ENCODE measurements at regions not wholly inside any gene's neighbourhood (a gene's known extent, or its start where the extent isn't known, plus 50 kb on each side); places are given as distances from the start of the nearest gene placed in this dataset.

DNA sequence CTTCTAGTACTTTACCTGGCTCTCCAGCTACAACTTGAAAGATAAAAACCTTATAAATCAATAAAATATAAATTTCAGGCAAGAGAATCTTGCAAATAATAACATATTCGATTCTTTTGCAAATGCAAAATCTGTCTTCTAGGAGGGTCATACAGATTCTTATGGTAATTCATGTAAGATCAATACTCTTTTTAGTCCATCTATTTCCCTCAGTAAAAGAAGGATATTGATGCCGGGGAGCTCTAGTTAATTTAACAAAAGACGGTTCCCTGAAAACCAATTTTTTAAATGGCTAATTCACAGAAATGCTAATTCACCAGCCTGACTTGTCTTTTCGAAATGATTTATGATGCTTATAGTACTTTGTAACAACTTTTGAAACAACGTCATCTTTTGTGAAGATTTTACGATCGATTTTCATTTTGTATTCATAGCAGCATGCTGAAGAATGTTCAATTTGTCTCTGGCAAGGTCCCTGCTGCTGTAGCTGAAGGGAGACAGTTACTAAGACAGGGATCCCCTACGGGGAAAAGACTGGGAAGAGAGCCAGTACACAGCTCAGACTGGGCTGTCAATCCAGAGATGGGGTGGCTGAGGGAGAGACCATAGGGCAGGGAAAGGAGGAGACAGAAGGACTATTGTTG is 90.6 kb upstream of the SPAG17 start:
- ATAC-seq (ENCODE audit: poor library complexity) (no peak), DNase-seq (no peak)
- intact Hi-C loops (cut with DNase I), result no loop called here

DNA sequence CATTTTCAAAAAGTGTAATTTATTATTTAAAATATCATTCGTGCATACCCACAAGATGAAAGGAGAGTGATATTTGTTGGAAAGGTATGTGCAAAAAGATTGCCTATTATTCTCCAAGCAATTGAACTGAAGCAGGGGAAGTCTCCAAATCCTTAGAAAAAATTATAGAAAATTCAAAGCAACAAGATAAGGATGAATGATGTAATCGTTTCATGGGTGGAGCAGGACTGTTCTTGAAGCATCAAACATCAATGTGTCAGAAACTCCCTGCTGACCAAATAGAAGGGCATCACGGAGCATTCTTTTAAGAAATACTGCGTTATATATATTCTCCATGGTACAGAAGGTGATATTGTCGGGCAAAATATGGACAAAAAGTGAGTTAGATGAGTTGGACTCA is 87.9 kb upstream of the SPAG17 start:
- intact Hi-C loops (cut with DNase I), result no loop called here
- DNase-seq (no peak), ATAC-seq (ENCODE audit: poor library complexity) (no peak)

DNA sequence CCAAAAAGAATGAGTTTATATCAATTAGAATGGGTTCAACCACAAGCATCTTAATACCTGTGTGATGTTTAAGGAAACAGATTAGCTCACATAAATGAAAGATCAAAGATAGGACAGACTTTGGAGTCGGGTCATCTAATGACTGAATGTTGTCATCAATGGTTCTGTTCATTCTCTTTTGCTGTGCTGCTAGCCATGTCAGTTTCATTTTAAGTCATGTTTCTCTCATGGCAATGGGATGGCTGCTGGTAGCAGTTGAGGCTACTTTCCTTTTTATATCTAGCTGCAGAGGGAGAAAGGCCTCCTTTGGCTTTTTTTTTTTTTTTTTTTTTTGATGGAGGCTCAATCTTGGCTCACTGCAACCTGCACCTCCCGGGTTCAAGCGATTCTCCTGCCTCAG is 86.9 kb upstream of the SPAG17 start:
- no peak for DNase-seq
- intact Hi-C loops (cut with DNase I), result no loop called here
- no peak for ATAC-seq (ENCODE audit: poor library complexity)

DNA sequence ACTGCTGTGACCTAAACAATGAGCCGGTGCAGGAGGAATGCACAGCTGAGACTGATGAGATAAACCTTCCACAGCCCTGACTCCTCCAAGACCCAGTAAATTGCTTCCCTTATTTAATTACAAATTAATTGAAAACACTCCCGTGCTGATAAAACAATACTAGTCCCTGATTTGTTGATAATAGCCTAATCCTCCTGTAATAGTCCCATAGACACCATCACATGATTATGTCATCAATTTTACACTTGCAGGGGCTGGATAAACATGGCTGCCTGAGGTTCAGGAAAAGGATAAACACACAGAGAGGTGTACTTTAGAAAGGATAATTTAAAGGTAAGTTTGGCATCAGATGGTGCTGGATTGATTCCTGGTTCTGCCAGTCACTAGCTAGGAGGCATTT is 84.6 kb upstream of the SPAG17 start:
- DNase-seq (no peak), ATAC-seq (ENCODE audit: poor library complexity) (no peak)
- intact Hi-C loops (cut with DNase I), result no loop called here

DNA sequence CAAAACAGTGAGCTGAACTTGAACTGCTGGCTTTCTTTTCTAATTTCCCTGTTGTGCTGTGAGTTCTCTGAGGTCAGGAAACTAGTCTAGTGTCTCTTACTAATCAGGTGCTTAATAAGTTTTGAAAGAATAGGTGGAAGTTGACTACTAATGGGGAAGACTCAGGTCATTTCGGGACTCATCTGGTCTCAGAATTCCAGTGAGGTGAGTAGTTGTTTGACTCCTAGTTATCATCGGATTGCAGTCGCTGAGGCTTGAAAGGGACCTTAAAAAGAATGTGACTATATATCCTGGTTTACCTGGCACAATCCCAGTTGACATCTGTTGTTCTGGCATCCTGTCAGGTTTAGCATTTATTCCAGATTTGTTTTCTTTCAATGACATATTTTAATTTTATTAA is 81.4 kb upstream of the SPAG17 start:
- ATAC-seq (ENCODE audit: poor library complexity) (no peak), DNase-seq (no peak)
- intact Hi-C loops (cut with DNase I), result no loop called here

DNA sequence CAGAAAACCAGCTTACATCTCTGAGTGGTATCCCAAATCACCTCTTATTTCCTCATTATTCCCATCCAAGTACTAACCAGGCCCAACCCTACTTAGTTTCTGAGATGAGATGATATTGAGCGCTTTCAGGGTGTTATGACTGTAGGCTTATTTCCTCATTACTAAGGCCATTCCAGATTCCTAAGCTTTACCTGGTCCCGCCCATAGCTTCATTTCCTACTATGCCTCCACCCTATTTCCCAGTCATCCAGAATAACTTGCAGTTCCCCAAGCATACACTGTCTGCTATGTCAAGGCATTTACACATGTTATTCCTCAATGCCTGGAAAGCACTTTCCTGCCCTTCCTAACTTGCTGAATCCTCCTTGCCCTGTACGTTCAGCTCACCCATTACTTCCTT is 79.3 kb upstream of the SPAG17 start:
- intact Hi-C loops (cut with DNase I), result no loop called here
- no peak for DNase-seq
- no peak for ATAC-seq (ENCODE audit: poor library complexity)

DNA sequence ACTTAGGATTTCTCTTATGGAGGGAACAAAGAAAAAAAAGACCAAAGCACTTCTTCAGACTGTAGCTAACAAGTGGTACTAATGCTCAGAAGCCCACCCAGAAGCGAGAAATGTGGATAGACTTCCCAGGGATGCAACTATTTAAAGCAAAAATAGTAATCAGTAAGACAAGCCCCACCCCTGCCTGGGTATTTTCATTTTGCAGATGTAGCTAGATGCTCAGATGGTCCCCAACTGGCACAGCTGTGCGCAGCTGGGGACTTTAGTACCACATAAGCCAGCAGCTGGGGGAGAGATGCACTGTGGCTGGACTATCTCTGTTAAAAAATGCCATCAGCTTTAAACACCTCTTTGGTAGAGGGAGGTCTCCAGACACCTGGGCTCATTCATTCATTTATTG is 77.8 kb upstream of the SPAG17 start:
- no peak for DNase-seq
- intact Hi-C loops (cut with DNase I), result no loop called here
- ATAC-seq (ENCODE audit: poor library complexity), result no peak

DNA sequence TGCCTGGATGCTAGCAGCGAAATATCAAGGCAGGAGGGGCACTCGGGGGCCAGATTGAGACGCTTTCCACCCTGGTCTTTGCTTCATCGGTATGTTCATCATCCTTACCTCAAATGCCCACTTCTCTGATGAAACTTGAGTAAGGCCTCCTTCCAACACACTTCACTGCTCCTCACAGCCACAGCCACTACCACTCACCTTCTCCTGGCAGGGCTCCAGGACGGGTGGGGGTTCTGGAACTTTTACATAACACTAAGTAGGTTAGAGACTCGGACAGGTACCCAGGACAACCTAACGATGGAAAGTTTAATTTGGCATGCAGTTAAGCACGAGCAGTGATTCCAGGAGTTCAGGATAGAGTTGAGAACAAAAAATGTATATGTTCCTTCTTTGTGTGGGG is 73.9 kb upstream of the SPAG17 start:
- ATAC-seq (ENCODE audit: poor library complexity) (no peak), DNase-seq (no peak)
- intact Hi-C loops (cut with DNase I), result no loop called here

DNA sequence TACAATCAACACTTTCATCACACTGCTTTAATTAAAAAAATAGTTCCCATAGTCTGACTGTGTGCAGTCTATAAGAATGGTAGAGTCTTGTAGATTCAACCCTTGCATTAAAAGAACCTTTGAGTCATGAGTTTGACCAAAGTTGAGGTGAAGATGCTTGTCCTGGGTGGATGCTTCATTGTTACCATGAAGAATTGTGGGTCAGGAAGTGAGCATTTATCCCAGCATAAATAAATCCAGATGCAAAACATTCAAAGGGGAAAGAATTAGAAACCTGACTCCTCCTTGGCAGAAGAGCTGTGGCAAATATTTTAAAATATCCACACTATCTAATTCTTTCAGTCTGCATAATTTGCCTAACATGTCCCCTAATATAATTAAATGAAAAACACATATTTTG is 72.9 kb upstream of the SPAG17 start:
- DNase-seq, result no peak
- ATAC-seq (ENCODE audit: poor library complexity), result no peak
- intact Hi-C loops (cut with DNase I), result no loop called here

DNA sequence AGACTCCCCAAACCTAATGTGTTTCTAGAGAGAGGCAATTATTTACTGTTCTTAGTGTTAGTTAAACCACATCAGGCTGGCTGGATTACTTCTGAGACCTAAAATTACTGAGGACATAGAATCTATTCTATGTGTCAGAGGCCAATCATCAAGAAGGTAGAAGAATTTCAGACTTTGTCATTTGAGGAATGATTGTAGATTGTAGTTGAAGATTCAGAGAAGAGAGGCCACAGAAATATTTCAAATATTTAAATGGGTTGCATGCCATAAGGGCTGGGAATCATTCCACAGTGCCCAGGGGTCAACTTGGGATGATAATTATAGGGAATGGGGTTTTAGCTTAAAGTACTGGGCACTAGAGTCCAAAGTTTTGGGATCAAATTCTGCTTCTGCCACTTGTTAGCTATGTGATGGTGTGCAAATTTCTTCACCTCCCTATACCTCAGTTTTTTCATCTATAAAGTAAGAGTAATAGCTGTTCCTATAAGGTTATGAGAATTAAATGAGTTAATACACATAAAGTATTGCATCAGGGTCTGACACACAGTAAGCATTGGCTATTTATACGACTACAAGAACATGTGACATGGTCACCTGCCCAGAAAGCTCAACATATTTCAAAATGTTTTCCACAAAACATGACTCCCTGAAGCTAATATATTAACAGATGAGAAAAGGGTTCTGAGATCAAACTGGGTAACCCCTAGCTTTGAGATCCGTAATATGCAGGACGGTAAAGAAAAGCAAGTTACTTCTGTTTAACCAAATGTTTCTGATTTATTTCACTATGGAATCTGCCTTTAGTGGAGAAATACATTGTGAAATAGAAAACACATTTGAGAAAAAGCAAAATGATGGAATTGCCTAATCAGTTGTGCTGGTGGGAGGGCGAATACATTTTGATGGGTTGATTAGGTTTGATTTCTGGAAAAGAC is 69.7 kb upstream of the SPAG17 start:
- ATAC-seq (ENCODE audit: poor library complexity) (no peak), DNase-seq (no peak)
- intact Hi-C loops (cut with DNase I), result no loop called here

DNA sequence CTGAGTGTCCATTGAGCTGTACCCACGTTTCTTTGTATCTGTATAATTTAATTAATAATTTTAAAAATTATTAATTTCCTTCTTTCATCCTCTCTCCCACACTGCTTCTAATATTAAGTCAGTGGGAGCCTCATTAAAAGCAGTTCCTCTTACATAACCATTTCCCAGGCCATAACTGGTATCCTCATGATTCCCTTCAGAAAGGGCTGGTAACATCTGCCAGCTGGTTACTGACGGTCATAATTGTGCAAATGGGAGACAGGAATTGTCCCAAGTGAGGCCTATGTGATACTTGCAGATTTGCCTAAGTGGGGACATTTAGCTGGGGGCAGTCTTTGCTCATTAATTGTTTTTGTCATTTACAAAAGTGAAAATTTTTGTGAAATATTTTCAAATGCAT is 69.0 kb upstream of the SPAG17 start:
- intact Hi-C loops (cut with DNase I), result no loop called here
- DNase-seq, result no peak
- no peak for ATAC-seq (ENCODE audit: poor library complexity)

DNA sequence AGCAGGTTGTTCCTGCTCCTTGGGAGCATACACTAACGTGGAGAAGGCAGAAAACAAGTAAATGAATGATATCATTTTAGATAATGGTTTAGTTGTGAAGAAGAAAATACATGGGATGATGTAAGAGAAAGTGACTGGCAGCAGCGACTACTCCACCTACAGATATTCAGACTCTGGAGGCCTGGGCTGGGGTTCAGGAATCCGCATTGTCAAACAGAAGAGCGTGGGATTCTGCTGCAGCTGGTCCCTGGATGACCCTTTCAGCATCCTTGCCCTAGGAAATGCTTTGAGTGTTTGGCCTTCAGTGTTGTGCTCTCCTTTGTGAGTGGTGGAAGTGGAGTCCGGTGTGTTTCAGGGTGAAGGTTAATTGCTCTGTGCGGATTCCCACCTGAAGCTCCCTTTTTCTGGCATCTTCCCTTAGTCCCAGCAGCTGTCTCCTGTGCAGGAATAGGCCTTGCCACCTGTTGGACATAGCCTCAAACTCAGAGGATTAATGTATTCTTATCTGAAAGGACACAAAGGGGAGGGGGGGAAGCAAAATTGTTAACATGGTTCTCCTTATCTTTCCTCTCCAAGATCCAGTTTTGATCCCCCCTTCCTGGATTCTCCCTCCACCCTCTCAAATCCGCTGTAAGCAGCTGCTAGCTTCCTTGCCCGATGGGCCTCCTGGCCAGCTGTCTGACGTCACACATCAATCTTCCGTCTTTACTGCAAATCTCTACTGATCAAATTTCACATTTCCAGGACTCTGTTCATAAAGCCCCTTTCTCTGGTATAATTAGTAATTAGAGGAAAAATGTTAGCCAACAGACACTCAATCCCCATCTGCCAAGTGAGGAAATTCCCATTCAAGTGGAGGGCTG is 68.3 kb upstream of the SPAG17 start:
- no peak for DNase-seq
- intact Hi-C loops (cut with DNase I), result no loop called here
- no peak for ATAC-seq (ENCODE audit: poor library complexity)

DNA sequence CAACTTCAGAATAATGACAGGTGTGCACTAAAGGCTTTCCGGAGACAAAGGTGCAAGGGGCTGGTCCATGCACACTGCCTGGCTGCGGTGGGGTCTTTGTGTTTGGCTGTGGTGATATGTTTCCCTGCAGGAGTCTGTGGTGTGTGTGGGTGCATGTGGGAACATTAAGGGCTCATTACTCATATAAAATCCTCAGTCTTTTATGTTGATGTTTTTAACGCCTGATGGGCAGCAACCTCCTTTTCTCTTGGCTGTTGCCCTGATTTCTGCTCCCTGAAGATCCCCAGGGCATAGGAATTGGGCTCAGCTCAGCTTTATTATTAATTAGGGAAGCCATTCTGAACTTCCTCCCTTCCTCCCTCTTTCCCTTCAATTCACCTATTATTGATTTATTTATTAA is 67.6 kb upstream of the SPAG17 start:
- intact Hi-C loops (cut with DNase I), result no loop called here
- ATAC-seq (ENCODE audit: poor library complexity) (no peak), DNase-seq (no peak)

DNA sequence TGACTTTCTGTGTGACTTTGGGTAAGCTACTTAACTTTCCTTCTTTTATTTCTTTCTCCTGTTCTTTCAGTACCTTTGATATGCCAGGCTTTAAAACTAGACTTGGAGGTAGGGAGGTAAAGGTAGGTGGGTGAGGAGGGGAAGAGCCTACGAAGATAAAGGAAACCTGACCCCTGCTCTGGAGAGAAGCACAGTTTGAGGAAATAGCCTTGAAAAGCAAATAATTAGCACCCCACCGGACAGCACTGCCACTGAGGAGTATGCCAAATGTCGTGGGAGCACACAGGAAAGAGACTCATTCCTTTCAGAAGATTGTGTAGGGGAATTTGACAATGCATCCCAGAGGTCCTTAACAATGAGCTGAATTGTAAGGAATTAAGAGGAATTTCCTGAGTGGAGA is 65.2 kb upstream of the SPAG17 start:
- ATAC-seq (ENCODE audit: poor library complexity) (no peak), DNase-seq (no peak)
- intact Hi-C loops (cut with DNase I), result no loop called here

DNA sequence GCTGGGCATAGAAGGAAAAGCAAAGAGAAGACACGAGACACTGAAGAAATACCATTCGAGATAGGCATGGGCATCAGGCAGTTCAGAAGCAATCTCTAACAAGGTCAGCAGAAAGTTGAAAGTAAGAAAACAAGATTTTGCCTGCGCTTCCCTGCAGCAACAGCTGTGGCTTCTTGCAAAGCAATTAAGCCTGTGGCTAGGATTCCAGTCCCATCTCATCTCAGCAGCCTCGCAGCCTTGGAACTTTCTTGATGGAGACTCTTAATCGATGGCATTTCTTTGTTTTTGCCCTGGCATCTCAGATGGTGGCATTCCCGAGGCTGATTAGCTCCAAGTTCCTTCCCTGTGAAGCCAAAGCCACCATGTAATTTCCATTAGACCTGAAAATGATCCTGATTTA is 64.6 kb upstream of the SPAG17 start:
- no peak for DNase-seq
- intact Hi-C loops (cut with DNase I), result no loop called here
- ATAC-seq (ENCODE audit: poor library complexity), result no peak

DNA sequence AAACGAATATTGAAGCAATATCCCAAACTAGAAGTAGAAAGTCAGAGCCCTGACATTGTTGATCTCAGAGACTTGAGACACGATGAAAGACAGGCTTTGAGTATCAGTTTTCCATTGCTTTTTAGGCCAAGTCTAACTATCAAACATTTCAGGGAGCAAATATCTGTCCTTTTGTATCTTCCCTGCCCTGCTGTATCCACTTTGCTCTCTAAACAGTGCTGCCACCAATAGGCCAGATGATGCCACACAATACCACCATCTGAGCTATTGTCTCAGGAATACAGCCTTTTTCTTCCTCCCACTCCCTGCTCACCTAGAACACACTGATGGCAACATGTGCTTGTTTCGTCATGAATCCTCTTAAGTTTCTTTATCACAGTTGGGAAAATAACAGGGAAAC is 62.6 kb upstream of the SPAG17 start:
- intact Hi-C loops (cut with DNase I), result no loop called here
- ATAC-seq (ENCODE audit: poor library complexity) (no peak), DNase-seq (no peak)

DNA sequence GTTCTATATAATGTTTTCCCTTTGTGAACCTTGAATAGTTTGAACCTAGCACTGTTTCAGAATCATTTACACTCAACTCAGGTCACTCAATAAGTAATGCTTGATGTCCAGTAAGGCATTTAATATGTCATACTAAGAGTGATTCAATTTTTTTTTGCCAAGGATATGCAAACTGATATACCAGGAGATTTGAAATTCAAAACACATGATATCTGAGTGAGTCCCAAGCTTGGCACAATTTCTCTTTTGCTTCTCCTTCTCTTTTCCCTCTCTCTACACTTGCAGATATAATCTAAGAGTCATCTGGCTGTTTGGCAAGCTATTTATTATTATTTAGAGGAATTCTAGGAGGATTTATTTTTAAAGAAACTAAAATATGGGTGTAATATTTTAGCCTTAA is 61.6 kb upstream of the SPAG17 start:
- no peak for ATAC-seq (ENCODE audit: poor library complexity)
- intact Hi-C loops (cut with DNase I), result no loop called here
- no peak for DNase-seq

DNA sequence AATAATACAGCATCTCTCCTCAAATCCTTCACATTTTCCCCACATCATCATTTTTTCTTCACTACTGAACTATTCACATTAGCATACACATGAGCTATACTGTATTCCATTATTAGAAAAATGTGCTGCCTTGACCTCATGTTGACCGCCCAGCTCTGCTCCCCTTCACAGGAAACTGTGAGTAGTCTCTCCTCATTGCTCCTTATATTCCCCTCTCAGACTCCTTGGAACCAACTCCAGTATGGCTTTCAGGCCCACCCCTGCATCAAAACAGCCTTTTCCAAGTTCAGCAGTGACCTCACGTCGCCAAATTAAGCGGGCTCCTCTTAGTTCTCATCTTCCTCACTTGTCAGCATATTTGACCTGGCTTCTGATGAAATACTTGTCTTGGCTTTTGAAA is 59.2 kb upstream of the SPAG17 start:
- no peak for ATAC-seq (ENCODE audit: poor library complexity)
- intact Hi-C loops (cut with DNase I), result no loop called here
- no peak for DNase-seq

DNA sequence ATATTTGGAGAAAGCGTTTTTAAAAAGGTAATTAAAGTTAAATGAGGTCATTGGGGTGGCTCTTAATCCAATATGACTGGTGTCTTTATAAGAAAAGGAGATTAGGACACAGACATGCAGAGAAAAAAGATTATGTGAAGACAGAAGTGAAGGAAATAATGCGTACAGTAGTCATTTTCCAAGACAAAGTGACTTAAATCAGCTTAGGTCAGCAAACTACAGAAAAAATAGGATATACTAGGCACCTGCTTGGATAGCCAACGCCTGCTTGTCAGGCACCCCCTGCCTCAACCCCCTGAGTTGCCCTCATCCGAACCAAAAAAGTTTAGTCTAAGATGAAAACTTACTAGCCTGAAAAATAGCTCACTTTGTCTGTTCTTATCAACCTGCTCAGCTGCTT is 58.2 kb upstream of the SPAG17 start:
- ATAC-seq (ENCODE audit: poor library complexity) (no peak), DNase-seq (no peak)
- intact Hi-C loops (cut with DNase I), result no loop called here

Data from Right ventricle myocardium superior (tissue), 1 donor.